ENCODE measurements at regions not wholly inside any gene's neighbourhood (a gene's known extent, or its start where the extent isn't known, plus 50 kb on each side); places are given as distances from the start of the nearest gene placed in this dataset.
"Not testable (repeated sequence)": the region's sequence is repeated elsewhere in the genome, so short reads cannot be mapped to it uniquely, and the experiment has no call there.

GRCh38 chr10:55237462-55237861 lies 436.4 kb upstream of the PCDH15 start:
- DNase-seq (ENCODE audit: low spot score), result no peak

GRCh38 chr10:55233505-55233904 lies 432.5 kb upstream of the PCDH15 start:
- DNase-seq (ENCODE audit: low spot score), result no peak

- DNase-seq (ENCODE audit: low spot score), result no peak
Observed at GRCh38 chr10:55233090-55233489, 432.1 kb upstream of the PCDH15 start.

- no peak for DNase-seq (ENCODE audit: low spot score)
Observed at GRCh38 chr10:55232553-55232952, 431.5 kb upstream of the PCDH15 start.

- DNase-seq (ENCODE audit: low spot score), result no peak
Observed at GRCh38 chr10:55227967-55228366, 426.9 kb upstream of the PCDH15 start.

- DNase-seq (ENCODE audit: low spot score), result no peak
Observed at GRCh38 chr10:55224007-55224781, 423.2 kb upstream of the PCDH15 start.

- DNase-seq (ENCODE audit: low spot score), result no peak
Observed at GRCh38 chr10:55223352-55223751, 422.3 kb upstream of the PCDH15 start.

- DNase-seq (ENCODE audit: low spot score), result no peak
Observed at GRCh38 chr10:55220975-55221374, 419.9 kb upstream of the PCDH15 start.

GRCh38 chr10:55215699-55216098 lies 414.7 kb upstream of the PCDH15 start:
- no peak for DNase-seq (ENCODE audit: low spot score)

GRCh38 chr10:55214608-55215007 lies 413.6 kb upstream of the PCDH15 start:
- no peak for DNase-seq (ENCODE audit: low spot score)

- no peak for DNase-seq (ENCODE audit: low spot score)
Observed at GRCh38 chr10:55212051-55212450, 411.0 kb upstream of the PCDH15 start.

GRCh38 chr10:55203874-55204273 lies 402.8 kb upstream of the PCDH15 start:
- no peak for DNase-seq (ENCODE audit: low spot score)

- DNase-seq (ENCODE audit: low spot score), result no peak
Observed at GRCh38 chr10:55203319-55203718, 402.3 kb upstream of the PCDH15 start.

GRCh38 chr10:55200020-55200419 lies 399.0 kb upstream of the PCDH15 start:
- DNase-seq (ENCODE audit: low spot score), result no peak

- no peak for DNase-seq (ENCODE audit: low spot score)
Observed at GRCh38 chr10:55191236-55191860, 390.3 kb upstream of the PCDH15 start.

GRCh38 chr10:55183993-55184392 lies 383.0 kb upstream of the PCDH15 start:
- no peak for DNase-seq (ENCODE audit: low spot score)

- no peak for DNase-seq (ENCODE audit: low spot score)
Observed at GRCh38 chr10:55180357-55180756, 379.3 kb upstream of the PCDH15 start.

- DNase-seq (ENCODE audit: low spot score), result peak; percentile 7
Observed at GRCh38 chr10:55174419-55174818, 373.4 kb upstream of the PCDH15 start.

GRCh38 chr10:55169493-55169892 lies 368.5 kb upstream of the PCDH15 start:
- no peak for DNase-seq (ENCODE audit: low spot score)

- DNase-seq (ENCODE audit: low spot score), result no peak
Observed at GRCh38 chr10:55168343-55168742, 367.3 kb upstream of the PCDH15 start.

- DNase-seq (ENCODE audit: low spot score), result no peak
Observed at GRCh38 chr10:55163388-55163979, 362.5 kb upstream of the PCDH15 start.

- not testable (repeated sequence) for DNase-seq (ENCODE audit: low spot score)
Observed at GRCh38 chr10:55162321-55162720, 361.3 kb upstream of the PCDH15 start.

GRCh38 chr10:55160655-55161283 lies 359.7 kb upstream of the PCDH15 start:
- no peak for DNase-seq (ENCODE audit: low spot score)

All from iPS-NIHi11 (cell line).